Esophagus mucosa (tissue), 1 donor: ENCODE measurements at regions not wholly inside any gene's neighbourhood (a gene's known extent, or its start where the extent isn't known, plus 50 kb on each side); places are given as distances from the start of the nearest gene placed in this dataset.
"Not testable (repeated sequence)": the region's sequence is repeated elsewhere in the genome, so short reads cannot be mapped to it uniquely, and the experiment has no call there.

Source experiments
- ATAC-seq: fragments of 200-7000 bp; cut with Tn5 transposase; one replicate; pipeline ENCODE4 v1.9.1; 2020
- donor health status: DM: yes; HTN: yes; CAD: no.

GRCh38 chr6:71730284-71730683 lies 156.1 kb upstream of the RIMS1 start:
- ATAC-seq, result no peak

GRCh38 chr6:71733970-71734899 lies 152.1 kb upstream of the RIMS1 start:
- no peak for ATAC-seq

GRCh38 chr6:71737953-71738352 lies 148.4 kb upstream of the RIMS1 start:
- no peak for ATAC-seq

- no peak for ATAC-seq
These were observed 140.8 kb upstream of the RIMS1 start for GRCh38 chr6:71745525-71745924.

- ATAC-seq, result no peak
These were observed 120.1 kb upstream of the RIMS1 start for GRCh38 chr6:71766146-71766760.

- no peak for ATAC-seq
These were observed 119.6 kb upstream of the RIMS1 start for GRCh38 chr6:71766796-71767195.

GRCh38 chr6:71768356-71768755 lies 118.0 kb upstream of the RIMS1 start:
- no peak for ATAC-seq

- no peak for ATAC-seq
These were observed 77.5 kb upstream of the RIMS1 start for GRCh38 chr6:71808865-71809264.

- no peak for ATAC-seq
These were observed 75.5 kb upstream of the RIMS1 start for GRCh38 chr6:71810880-71811279.

- ATAC-seq, result no peak
These were observed 63.7 kb upstream of the RIMS1 start for GRCh38 chr6:71822625-71823024.

GRCh38 chr6:71832110-71832764 lies 54.1 kb upstream of the RIMS1 start:
- not testable (repeated sequence) for ATAC-seq
